Kidney capillary endothelial cell (primary cell): ENCODE measurements at regions not wholly inside any gene's neighbourhood (a gene's known extent, or its start where the extent isn't known, plus 50 kb on each side); places are given as distances from the start of the nearest gene placed in this dataset.
"Not testable (repeated sequence)": the region's sequence is repeated elsewhere in the genome, so short reads cannot be mapped to it uniquely, and the experiment has no call there.

Experiments used
- DNase-seq: peaks from one replicate; pipeline ENCODE4 v3.0.0-alpha.2; 2018; ENCODE audit warnings: low spot score

GRCh38 chr4:114087596-114088230 is 108.3 kb upstream of the ARSJ start:
- no peak for DNase-seq

GRCh38 chr4:114088481-114088880 is 109.0 kb upstream of the ARSJ start:
- no peak for DNase-seq

GRCh38 chr4:114091546-114091945 is 112.1 kb upstream of the ARSJ start:
- no peak for DNase-seq

- no peak for DNase-seq
These were observed 113.8 kb upstream of the ARSJ start for GRCh38 chr4:114093221-114093715.

GRCh38 chr4:114100288-114101031 is 121.0 kb upstream of the ARSJ start:
- no peak for DNase-seq

GRCh38 chr4:114103908-114104307 is 124.5 kb upstream of the ARSJ start:
- DNase-seq: no peak

- peak; percentile 21 for DNase-seq
These were observed 129.4 kb upstream of the ARSJ start for GRCh38 chr4:114108869-114109268.

- no peak for DNase-seq
These were observed 130.3 kb upstream of the ARSJ start for GRCh38 chr4:114109776-114110175.

GRCh38 chr4:114115526-114115925 is 136.1 kb upstream of the ARSJ start:
- no peak for DNase-seq

- no peak for DNase-seq
These were observed 137.4 kb upstream of the ARSJ start for GRCh38 chr4:114116861-114117260.

- DNase-seq: no peak
These were observed 141.8 kb upstream of the ARSJ start for GRCh38 chr4:114121221-114121620.

GRCh38 chr4:114132199-114132598 is 152.8 kb upstream of the ARSJ start:
- no peak for DNase-seq

GRCh38 chr4:114132830-114133229 is 153.4 kb upstream of the ARSJ start:
- peak; percentile 15 for DNase-seq

GRCh38 chr4:114136069-114136468 is 156.6 kb upstream of the ARSJ start:
- no peak for DNase-seq

- no peak for DNase-seq
These were observed 158.5 kb upstream of the ARSJ start for GRCh38 chr4:114137984-114138383.

GRCh38 chr4:114146947-114147618 is 167.6 kb upstream of the ARSJ start:
- DNase-seq: no peak

- not testable (repeated sequence) for DNase-seq
These were observed 168.3 kb upstream of the ARSJ start for GRCh38 chr4:114147619-114148208.

GRCh38 chr4:114148372-114149070 is 169.1 kb upstream of the ARSJ start:
- DNase-seq: not testable (repeated sequence)

GRCh38 chr4:114156371-114156770 is 176.9 kb upstream of the ARSJ start:
- DNase-seq: no peak

GRCh38 chr4:114161809-114162208 is 182.4 kb upstream of the ARSJ start:
- no peak for DNase-seq

GRCh38 chr4:114163051-114163450 is 183.6 kb upstream of the ARSJ start:
- no peak for DNase-seq

GRCh38 chr4:114173968-114174367 is 194.5 kb upstream of the ARSJ start:
- no peak for DNase-seq
